Smooth muscle cell (in vitro differentiated cells): ENCODE measurements at regions not wholly inside any gene's neighbourhood (a gene's known extent, or its start where the extent isn't known, plus 50 kb on each side); places are given as distances from the start of the nearest gene placed in this dataset.

Source experiments
- DNase-seq: peaks from one replicate; lab custom pipeline; 2025; ENCODE audit not compliant: unreplicated experiment; lab: John Stamatoyannopoulos, UW
- H2AFZ ChIP-seq: fragments of 200-600 bp; sonication (generic); 2 replicates; pipeline ENCODE4 v1.6.0; 2016; ENCODE audit warnings: antibody characterized with exemption, low read depth, mild to moderate bottlenecking
- H3F3A ChIP-seq: fragments of 200-600 bp; sonication (generic); 2 replicates; pipeline ENCODE4 v1.6.0; 2017; ENCODE audit warnings: antibody characterized with exemption, low read depth
- H3K27ac ChIP-seq: fragments of 200-600 bp; sonication (generic); 2 replicates; pipeline ENCODE4 v1.5.1; 2016; ENCODE audit warnings: low read depth, mild to moderate bottlenecking
- H3K27me3 ChIP-seq: fragments of 200-600 bp; sonication (generic); 2 replicates; pipeline ENCODE4 v1.6.1; 2016; ENCODE audit warnings: low read depth, mild to moderate bottlenecking
- H3K36me3 ChIP-seq: fragments of 200-600 bp; sonication (generic); 2 replicates; pipeline ENCODE4 v1.5.1; 2016; ENCODE audit warnings: low read depth
- H3K4me1 ChIP-seq: fragments of 200-600 bp; sonication (generic); 2 replicates; pipeline ENCODE4 v1.5.1; 2016; ENCODE audit warnings: low read depth
- H3K4me2 ChIP-seq: fragments of 200-600 bp; sonication (generic); 2 replicates; pipeline ENCODE4 v1.6.0; 2016; ENCODE audit warnings: mild to moderate bottlenecking
- H3K4me3 ChIP-seq: fragments of 200-600 bp; sonication (generic); 2 replicates; pipeline ENCODE4 v1.5.1; 2016; ENCODE audit warnings: mild to moderate bottlenecking
- H3K79me2 ChIP-seq: fragments of 200-600 bp; sonication (generic); 2 replicates; pipeline ENCODE4 v1.6.0; 2016; ENCODE audit warnings: low read depth, mild to moderate bottlenecking
- H3K9ac ChIP-seq: fragments of 200-600 bp; sonication (generic); 2 replicates; pipeline ENCODE4 v1.6.0; 2016; ENCODE audit warnings: low read depth
- H3K9me3 ChIP-seq: fragments of 200-600 bp; sonication (generic); replicated peaks from 2 replicates; pipeline ENCODE4 v1.5.1; 2016; ENCODE audit warnings: low read depth
- H4K20me1 ChIP-seq: fragments of 200-600 bp; sonication (generic); 2 replicates; pipeline ENCODE4 v1.6.0; 2016; ENCODE audit warnings: low read depth
- whole genome bisulfite sequencing: methylation state at CpG from one replicate; pipeline ENCODE4 v1.1.7; 2016; ENCODE audit warnings: low lambda C conversion rate; 5-methylcytosine and 5-hydroxymethylcytosine counted together
- TF ChIP-seq, protein P1 (sequence below): fragments of 200-600 bp; sonication (generic); IDR thresholded peaks from 2 replicates; pipeline ENCODE4 v1.5.1; 2017; ENCODE audit warnings: borderline replicate concordance, mild to moderate bottlenecking, antibody characterized with exemption; ENCODE audit not compliant: insufficient read depth, poor library complexity, severe bottlenecking

GRCh38 chrX:145553702-145554101 is 263.9 kb upstream of the SLITRK2 start:
- no peaks in the 10 kb centered on the region for H4K20me1 ChIP-seq
- H3K27ac ChIP-seq, result no peak overlapping the region
- H3K79me2 ChIP-seq, result no peaks in the 10 kb centered on the region
- H3K4me1 ChIP-seq, result no peaks in the 10 kb centered on the region
- H3K4me3 ChIP-seq, result no peak overlapping the region
- H3K9ac ChIP-seq, result no peak overlapping the region
- no peaks in the 10 kb centered on the region for H3K27me3 ChIP-seq
- H3K4me2 ChIP-seq, result no peak overlapping the region
- WGBS, result 82% methylated on average over 4 of the region's 4 CpGs
- H3K9me3 ChIP-seq, result no peaks in the 10 kb centered on the region
- no peak for DNase-seq
- no peak overlapping the region for H2AFZ ChIP-seq
- no peaks in the 10 kb centered on the region for H3K36me3 ChIP-seq
- TF ChIP-seq, protein P1, sequence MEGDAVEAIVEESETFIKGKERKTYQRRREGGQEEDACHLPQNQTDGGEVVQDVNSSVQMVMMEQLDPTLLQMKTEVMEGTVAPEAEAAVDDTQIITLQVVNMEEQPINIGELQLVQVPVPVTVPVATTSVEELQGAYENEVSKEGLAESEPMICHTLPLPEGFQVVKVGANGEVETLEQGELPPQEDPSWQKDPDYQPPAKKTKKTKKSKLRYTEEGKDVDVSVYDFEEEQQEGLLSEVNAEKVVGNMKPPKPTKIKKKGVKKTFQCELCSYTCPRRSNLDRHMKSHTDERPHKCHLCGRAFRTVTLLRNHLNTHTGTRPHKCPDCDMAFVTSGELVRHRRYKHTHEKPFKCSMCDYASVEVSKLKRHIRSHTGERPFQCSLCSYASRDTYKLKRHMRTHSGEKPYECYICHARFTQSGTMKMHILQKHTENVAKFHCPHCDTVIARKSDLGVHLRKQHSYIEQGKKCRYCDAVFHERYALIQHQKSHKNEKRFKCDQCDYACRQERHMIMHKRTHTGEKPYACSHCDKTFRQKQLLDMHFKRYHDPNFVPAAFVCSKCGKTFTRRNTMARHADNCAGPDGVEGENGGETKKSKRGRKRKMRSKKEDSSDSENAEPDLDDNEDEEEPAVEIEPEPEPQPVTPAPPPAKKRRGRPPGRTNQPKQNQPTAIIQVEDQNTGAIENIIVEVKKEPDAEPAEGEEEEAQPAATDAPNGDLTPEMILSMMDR, result no peak
- H3F3A ChIP-seq, result no peaks in the 10 kb centered on the region

GRCh38 chrX:145563159-145563558 is 254.5 kb upstream of the SLITRK2 start:
- Histone ChIP-seq H3K9me3 (no peaks in the 10 kb centered on the region), H3K4me3 (no peak overlapping the region), H3K4me1 (no peaks in the 10 kb centered on the region), H2AFZ (no peak overlapping the region), H3K9ac (no peak overlapping the region), H4K20me1 (no peaks in the 10 kb centered on the region), H3K27ac (no peak overlapping the region), H3K79me2 (no peaks in the 10 kb centered on the region), H3F3A (no peaks in the 10 kb centered on the region), H3K27me3 (no peaks in the 10 kb centered on the region), H3K36me3 (no peaks in the 10 kb centered on the region), H3K4me2 (no peak overlapping the region)
- TF ChIP-seq, protein P1, result no peak
- WGBS, result 74% methylated on average over 1 of the region's 1 CpG
- no peak for DNase-seq

DNA sequence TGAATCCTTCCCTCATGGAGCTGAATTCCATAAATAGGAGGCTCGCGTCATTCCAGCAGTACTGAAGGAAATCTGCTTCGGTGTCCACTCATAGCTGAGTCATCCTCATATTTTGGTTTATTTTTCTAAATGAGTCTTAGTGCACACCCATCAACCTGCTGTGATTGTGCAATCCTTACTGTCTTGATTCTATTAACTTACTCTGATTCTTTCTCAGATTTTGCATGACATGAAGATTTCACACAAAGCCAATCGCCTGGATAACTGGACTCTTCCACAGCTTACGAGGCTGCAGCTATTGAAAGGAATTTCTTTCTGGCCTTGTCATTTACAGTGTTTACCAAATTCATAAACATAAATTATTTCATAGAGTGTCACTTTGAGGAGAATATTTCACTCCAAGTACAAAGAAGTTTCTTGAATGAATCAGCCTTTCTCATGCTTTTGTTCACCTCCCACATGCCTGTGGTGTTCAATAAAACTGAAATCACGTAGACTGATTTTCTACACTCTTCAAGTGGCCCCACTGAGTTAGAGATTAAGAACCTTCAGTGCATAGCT is 207.6 kb upstream of the SLITRK2 start:
- Histone ChIP-seq H3K4me3 (no peak overlapping the region), H3F3A (no peaks in the 10 kb centered on the region), H3K27me3 (no peaks in the 10 kb centered on the region), H3K9me3 (no peaks in the 10 kb centered on the region), H3K4me1 (no peaks in the 10 kb centered on the region), H2AFZ (no peak overlapping the region), H3K36me3 (no peaks in the 10 kb centered on the region), H3K27ac (no peak overlapping the region), H3K9ac (no peak overlapping the region), H3K79me2 (no peaks in the 10 kb centered on the region), H3K4me2 (no peak overlapping the region), H4K20me1 (no peaks in the 10 kb centered on the region)
- WGBS, result 64% methylated on average over 6 of the region's 6 CpGs
- TF ChIP-seq, protein P1, result no peak
- no peak for DNase-seq

DNA sequence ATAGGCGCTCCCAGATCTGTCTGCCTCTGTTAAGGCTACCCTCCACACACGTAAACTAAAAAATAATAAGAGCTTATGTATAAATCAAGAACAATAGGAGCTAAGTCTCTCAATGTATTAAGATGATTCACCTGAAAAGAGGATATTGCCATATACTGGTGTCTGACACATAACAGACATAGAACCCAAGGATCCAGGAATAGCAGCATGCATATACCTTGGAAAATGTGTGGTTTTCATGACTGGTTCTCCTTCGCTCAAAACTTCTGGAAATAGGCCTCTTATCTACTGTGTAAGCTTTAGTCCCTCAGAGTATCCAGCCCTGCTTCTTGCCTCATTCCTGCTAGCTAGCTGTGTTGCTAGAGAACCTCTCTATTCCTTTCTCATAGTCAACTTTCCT is 203.7 kb upstream of the SLITRK2 start:
- Histone ChIP-seq H2AFZ (no peak overlapping the region), H3K9me3 (no peaks in the 10 kb centered on the region), H3K9ac (no peak overlapping the region), H3K4me1 (no peaks in the 10 kb centered on the region), H3F3A (no peaks in the 10 kb centered on the region), H3K79me2 (no peaks in the 10 kb centered on the region), H3K27me3 (no peaks in the 10 kb centered on the region), H3K4me2 (no peak overlapping the region), H3K36me3 (no peaks in the 10 kb centered on the region), H4K20me1 (no peaks in the 10 kb centered on the region), H3K27ac (no peak overlapping the region), H3K4me3 (no peak overlapping the region)
- WGBS, result 54% methylated on average over 3 of the region's 3 CpGs
- no peak for DNase-seq
- TF ChIP-seq, protein P1, result no peak
